T follicular helper cell (primary cell): ENCODE measurements at regions not wholly inside any gene's neighbourhood (a gene's known extent, or its start where the extent isn't known, plus 50 kb on each side); places are given as distances from the start of the nearest gene placed in this dataset.
"Not testable (repeated sequence)": the region's sequence is repeated elsewhere in the genome, so short reads cannot be mapped to it uniquely, and the experiment has no call there.

Source experiments
- DNase-seq: peaks from one replicate; pipeline ENCODE4 v3.0.0-alpha.2; 2020; ENCODE audit warnings: low read depth

- DNase-seq: no peak
Measured at GRCh38 chr11:37914859-37915258, 1316.8 kb upstream of the RAG2 start.

GRCh38 chr11:37908219-37908548, 1310.1 kb upstream of the RAG2 start:
- DNase-seq: no peak

- DNase-seq: no peak
Measured at GRCh38 chr11:37907436-37908218, 1309.6 kb upstream of the RAG2 start.

- DNase-seq: no peak
Measured at GRCh38 chr11:37905707-37906417, 1307.8 kb upstream of the RAG2 start.

- DNase-seq: no peak
Measured at GRCh38 chr11:37896016-37896415, 1298.0 kb upstream of the RAG2 start.

GRCh38 chr11:37881741-37882140, 1283.7 kb upstream of the RAG2 start:
- no peak for DNase-seq

GRCh38 chr11:37861671-37862070, 1263.6 kb upstream of the RAG2 start:
- DNase-seq: no peak

GRCh38 chr11:37858806-37859537, 1260.9 kb upstream of the RAG2 start:
- DNase-seq: not testable (repeated sequence)

- DNase-seq: no peak
Measured at GRCh38 chr11:37858398-37858797, 1260.4 kb upstream of the RAG2 start.

- DNase-seq: no peak
Measured at GRCh38 chr11:37857726-37858125, 1259.7 kb upstream of the RAG2 start.

GRCh38 chr11:37849706-37850105, 1251.7 kb upstream of the RAG2 start:
- no peak for DNase-seq

- DNase-seq: no peak
Measured at GRCh38 chr11:37843603-37844002, 1245.6 kb upstream of the RAG2 start.

- no peak for DNase-seq
Measured at GRCh38 chr11:37841016-37841415, 1243.0 kb upstream of the RAG2 start.

GRCh38 chr11:37840345-37840744, 1242.3 kb upstream of the RAG2 start:
- DNase-seq: not testable (repeated sequence)

GRCh38 chr11:37830529-37830928, 1232.5 kb upstream of the RAG2 start:
- no peak for DNase-seq

GRCh38 chr11:37817727-37818270, 1219.8 kb upstream of the RAG2 start:
- DNase-seq: no peak

- DNase-seq: no peak
Measured at GRCh38 chr11:37812281-37812880, 1214.3 kb upstream of the RAG2 start.

- DNase-seq: no peak
Measured at GRCh38 chr11:37811349-37811748, 1213.3 kb upstream of the RAG2 start.

GRCh38 chr11:37804666-37805065, 1206.6 kb upstream of the RAG2 start:
- no peak for DNase-seq

- no peak for DNase-seq
Measured at GRCh38 chr11:37788141-37788877, 1190.3 kb upstream of the RAG2 start.

GRCh38 chr11:37786214-37786755, 1188.2 kb upstream of the RAG2 start:
- no peak for DNase-seq
